K562 (cell line): ENCODE measurements at regions not wholly inside any gene's neighbourhood (a gene's known extent, or its start where the extent isn't known, plus 50 kb on each side); places are given as distances from the start of the nearest gene placed in this dataset.

Source experiments
- ATF3 ChIP-seq, 2 experiments: fragments of 450-650 bp in 1 of 2; sonication (generic) in 1 of 2; formaldehyde crosslinking in 1 of 2; IDR thresholded peaks in 1 of 2; conservative IDR thresholded peaks in 1 of 2; 2 replicates each; pipeline versions ENCODE4 v1.6.1 to v1.8.1; 2016 to 2023; ENCODE audit warnings: mild to moderate bottlenecking in 2 of 2, moderate library complexity in 2 of 2, inconsistent platforms in 1 of 2, missing genetic modification reagents in 1 of 2
- BRCA1 ChIP-seq, 2 experiments: fragments of 450-650 bp in 1 of 2; sonication (generic) in 1 of 2; formaldehyde crosslinking in 1 of 2; IDR thresholded peaks; 2 replicates each; pipeline versions ENCODE4 v1.5.0 to v1.6.1; 2017 to 2020; ENCODE audit warnings: mild to moderate bottlenecking in 1 of 2, missing genetic modification reagents in 1 of 2
- EZH2 ChIP-seq: IDR thresholded peaks from 2 replicates; pipeline ENCODE4 v1.6.1; 2012; ENCODE audit warnings: low read depth, mild to moderate bottlenecking, inconsistent platforms, low read length, borderline replicate concordance
- FOXM1 ChIP-seq, 2 experiments: fragments of 450-650 bp in 1 of 2; sonication (generic) in 1 of 2; formaldehyde crosslinking in 1 of 2; IDR thresholded peaks; 2 replicates each; pipeline versions ENCODE4 v1.6.1 to v1.9.0; 2017 to 2022; ENCODE audit warnings: low read depth in 2 of 2, mild to moderate bottlenecking in 2 of 2, missing genetic modification reagents in 1 of 2, moderate library complexity in 1 of 2
- POLR2AphosphoS5 ChIP-seq: IDR thresholded peaks from 2 replicates; pipeline ENCODE4 v1.6.1; 2011; ENCODE audit warnings: mild to moderate bottlenecking, low read depth, low read length, moderate library complexity; ENCODE audit not compliant: control insufficient read depth, insufficient read depth
- PRPF4 ChIP-seq: fragments of 200-400 bp; formaldehyde crosslinking; IDR thresholded peaks from one replicate; pipeline ENCODE4 v1.6.1; 2017; ENCODE audit warnings: low read length, low read depth, mild to moderate bottlenecking; ENCODE audit not compliant: insufficient read depth, poor library complexity, severe bottlenecking
- PTBP1 ChIP-seq: fragments of 200-400 bp; formaldehyde crosslinking; IDR thresholded peaks from 2 replicates; pipeline ENCODE4 v1.6.1; 2017; ENCODE audit warnings: low read depth, low read length
- RCOR1 ChIP-seq, 2 experiments: IDR thresholded peaks; 2 replicates each; pipeline ENCODE4 v1.6.1; 2012; ENCODE audit warnings: low read depth in 2 of 2, low read length in 2 of 2, borderline replicate concordance in 1 of 2, improper control_type of control experiment in 1 of 2
- SIN3A ChIP-seq, 2 experiments: fragments of 150-350 bp in 1 of 2; IDR thresholded peaks; 2 replicates each; pipeline ENCODE4 v1.6.1; 2011 to 2016; ENCODE audit warnings: borderline replicate concordance in 2 of 2, low read depth in 2 of 2, low read length in 2 of 2, mild to moderate bottlenecking in 2 of 2, moderate library complexity in 2 of 2; ENCODE audit not compliant: control insufficient read depth in 1 of 2
- ZNF274 ChIP-seq: IDR thresholded peaks from 2 replicates; pipeline ENCODE4 v1.6.1; 2011; ENCODE audit warnings: low read depth, mild to moderate bottlenecking, low read length, moderate library complexity, borderline replicate concordance
- ZNF280B ChIP-seq: fragments of 250-450 bp; sonication (Bioruptor Pico); IDR thresholded peaks from 2 replicates; pipeline ENCODE4 v1.5.1; 2021; ENCODE audit warnings: mild to moderate bottlenecking
- ZZZ3 ChIP-seq: fragments of 450-650 bp; IDR thresholded peaks from 2 replicates; pipeline ENCODE4 v1.6.1; 2016; ENCODE audit warnings: antibody characterized with exemption, mild to moderate bottlenecking, moderate library complexity

- TF ChIP-seq EZH2 (no peak), ZNF280B (CRISPR knock-in tag) (no peak), ZNF274 (no peak), RCOR1 (IDR thresholded peaks at IDR 0.05; ENCODE audit: borderline replicate concordance in 1 of 2, low read depth in 2 of 2, low read length in 2 of 2) (peak in 1 of 2 experiments; percentile 93; a peak in 2 of 4 replicates), ATF3 (IDR thresholded peaks at IDR 0.05) (peak; percentile 42), ATF3 (CRISPR knock-in tag; conservative IDR thresholded peaks at IDR 0.05) (no peak), PRPF4 (no peak), PTBP1 (no peak), ZZZ3 (no peak), FOXM1 (IDR thresholded peaks at IDR 0.05; ENCODE audit: low read depth) (0 out of 2 replicates have a peak, but pooled peaks have one; percentile 23), FOXM1 (CRISPR knock-in tag; IDR thresholded peaks at IDR 0.05; ENCODE audit: low read depth) (no peak), SIN3A (IDR thresholded peaks at IDR 0.05; ENCODE audit: borderline replicate concordance in 2 of 2, control insufficient read depth in 1 of 2, low read depth in 2 of 2, low read length in 2 of 2) (no peak), BRCA1 (IDR thresholded peaks at IDR 0.05) (no peak), BRCA1 (CRISPR knock-in tag; IDR thresholded peaks at IDR 0.05) (no peak), POLR2AphosphoS5 (no peak)
Observed at GRCh38 chr16:86994651-86995171, 322.5 kb downstream of the C16orf95 start.
